Ovary (tissue), 7 donors: ENCODE measurements at regions not wholly inside any gene's neighbourhood (a gene's known extent, or its start where the extent isn't known, plus 50 kb on each side); places are given as distances from the start of the nearest gene placed in this dataset.

Experiments
- DNase-seq, 5 donors: peaks; one replicate each; pipeline ENCODE4 v3.0.0-alpha.2; 2019 to 2020
- H3K27ac ChIP-seq, 2 donors: fragments of 200-600 bp; one replicate each; pipeline versions ENCODE4 v1.5.1 to v1.8.0; 2019 to 2022
- H3K27me3 ChIP-seq: fragments of 200-600 bp; one replicate; pipeline ENCODE4 v1.8.0; 2022
- H3K36me3 ChIP-seq: fragments of 200-600 bp; sonication (generic); one replicate; pipeline ENCODE4 v1.5.1; 2019
- H3K4me1 ChIP-seq: one replicate; pipeline ENCODE4 v1.8.1; 2013; ENCODE audit warnings: mild to moderate bottlenecking, moderate library complexity; ENCODE audit not compliant: insufficient read depth
- H3K4me3 ChIP-seq: fragments of 200-600 bp; sonication (generic); one replicate; pipeline ENCODE4 v1.5.1; 2017
- H3K9me3 ChIP-seq, 2 donors: fragments of 200-600 bp in 1 of 2; sonication (generic) in 1 of 2; one replicate each; pipeline versions ENCODE4 v1.5.1 to v1.8.1; 2013 to 2019; ENCODE audit warnings: mild to moderate bottlenecking in 1 of 2, moderate library complexity in 1 of 2
- EP300 ChIP-seq: sonication (generic); formaldehyde crosslinking; IDR thresholded peaks from one replicate; pipeline ENCODE4 v1.6.1; 2017; ENCODE audit warnings: antibody characterized with exemption
- POLR2A ChIP-seq: fragments of 450-650 bp; IDR thresholded peaks from one replicate; pipeline ENCODE4 v1.6.1; 2017; ENCODE audit warnings: antibody characterized with exemption, mild to moderate bottlenecking, moderate library complexity
- WGBS, 3 donors: extraction: QIAGEN DNeasy Blood & Tissue Kit in 1 of 3; methylation state at CpG; one replicate each; pipeline versions ENCODE4 v1.1.5 to v1.1.7; 2013 to 2017; 5-methylcytosine and 5-hydroxymethylcytosine counted together
- intact Hi-C, 4 donors: fragments of 100-400 bp; cut with DNase I; formaldehyde crosslinking; loops; one replicate each; pipeline versions ENCODE4 v1.11.0 to v1.15.1; 2022 to 2023
- TF ChIP-seq, protein P1 (sequence below), 3 donors: fragments of 450-650 bp in 2 of 3; fragments of 200-600 bp in 1 of 3; IDR thresholded peaks; one replicate each; pipeline versions ENCODE4 v1.5.1 to v1.8.0; 2016 to 2022; ENCODE audit warnings: antibody characterized with exemption in 3 of 3, mild to moderate bottlenecking in 1 of 3
- donor health status: DM: no; HTN: no; CAD: no; lungs with moderate emphysema.
- donor health status: DM: no; HTN: no; CAD: no.
- donor health status: Bipolar disorder and iron deficiency.
- donor health status: DM: no; HTN: no; CAD: no.
- donor health status: DM: yes; HTN: yes; CAD: no.

DNA sequence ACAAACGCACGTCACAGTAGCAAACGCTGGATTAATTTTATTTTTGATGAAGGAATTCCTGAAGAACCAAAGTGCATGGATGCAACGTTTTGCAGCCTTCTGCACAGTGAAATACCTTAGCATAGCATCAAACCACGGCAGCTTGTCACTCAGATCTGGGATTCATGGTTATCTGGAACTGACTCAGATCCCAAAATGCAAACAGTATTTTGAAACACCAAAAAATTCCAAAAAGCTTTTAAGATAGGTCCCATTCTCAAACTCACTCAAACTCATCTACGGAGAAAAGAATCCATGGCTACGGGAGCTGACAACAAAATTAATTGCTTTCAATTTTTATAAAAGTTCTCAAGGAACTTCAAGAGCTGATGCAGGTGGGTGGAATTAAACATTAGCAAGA is 116.2 kb upstream of the SALL4 start:
- TF ChIP-seq, protein P1, sequence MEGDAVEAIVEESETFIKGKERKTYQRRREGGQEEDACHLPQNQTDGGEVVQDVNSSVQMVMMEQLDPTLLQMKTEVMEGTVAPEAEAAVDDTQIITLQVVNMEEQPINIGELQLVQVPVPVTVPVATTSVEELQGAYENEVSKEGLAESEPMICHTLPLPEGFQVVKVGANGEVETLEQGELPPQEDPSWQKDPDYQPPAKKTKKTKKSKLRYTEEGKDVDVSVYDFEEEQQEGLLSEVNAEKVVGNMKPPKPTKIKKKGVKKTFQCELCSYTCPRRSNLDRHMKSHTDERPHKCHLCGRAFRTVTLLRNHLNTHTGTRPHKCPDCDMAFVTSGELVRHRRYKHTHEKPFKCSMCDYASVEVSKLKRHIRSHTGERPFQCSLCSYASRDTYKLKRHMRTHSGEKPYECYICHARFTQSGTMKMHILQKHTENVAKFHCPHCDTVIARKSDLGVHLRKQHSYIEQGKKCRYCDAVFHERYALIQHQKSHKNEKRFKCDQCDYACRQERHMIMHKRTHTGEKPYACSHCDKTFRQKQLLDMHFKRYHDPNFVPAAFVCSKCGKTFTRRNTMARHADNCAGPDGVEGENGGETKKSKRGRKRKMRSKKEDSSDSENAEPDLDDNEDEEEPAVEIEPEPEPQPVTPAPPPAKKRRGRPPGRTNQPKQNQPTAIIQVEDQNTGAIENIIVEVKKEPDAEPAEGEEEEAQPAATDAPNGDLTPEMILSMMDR (IDR thresholded peaks at IDR 0.05) = no peak
- no peak for TF ChIP-seq EP300
- TF ChIP-seq POLR2A = no peak
- 45 to 60% (median 52%) methylated on average over 7 of the region's 7 CpGs for WGBS, 3 donors
- Histone ChIP-seq H3K4me1 (no peaks in the 10 kb centered on the region), H3K27me3 (no peaks in the 10 kb centered on the region), H3K9me3 (no peaks in the 10 kb centered on the region), H3K4me3 (no peak overlapping the region), H3K36me3 (no peaks in the 10 kb centered on the region), H3K27ac (no peak overlapping the region)
- no peak for DNase-seq
- intact Hi-C loops = no loop called here

DNA sequence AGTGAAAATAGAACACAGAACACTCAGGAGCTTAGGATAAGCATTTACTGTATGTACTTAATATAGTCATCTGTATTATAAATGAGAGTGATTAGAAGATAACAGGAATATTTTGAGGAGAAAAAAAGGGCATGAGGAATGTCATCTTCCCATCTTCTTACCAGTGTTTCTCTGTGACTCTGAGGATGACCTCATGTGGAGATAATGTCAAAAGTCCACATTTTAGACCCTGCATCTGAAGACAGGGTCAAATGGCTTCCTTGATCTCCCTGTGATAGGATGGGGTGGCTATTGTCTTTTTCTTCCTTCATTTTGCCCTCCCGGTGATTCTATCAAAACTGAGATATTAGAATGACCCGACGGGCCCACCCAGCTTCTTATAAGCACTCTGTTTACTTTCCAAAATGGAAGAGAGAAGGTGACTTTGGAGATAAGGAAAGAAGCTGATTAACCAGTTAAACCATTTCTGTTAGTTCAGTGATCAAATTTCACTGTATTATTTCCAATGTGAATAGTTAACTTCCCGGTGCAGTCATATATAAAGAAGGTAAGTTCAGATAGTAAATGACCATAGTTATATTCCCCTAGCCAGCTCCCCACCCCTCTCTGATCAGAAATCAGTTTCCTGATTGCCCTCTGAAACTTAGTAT is 115.7 kb upstream of the SALL4 start:
- H3K27ac ChIP-seq = no peak overlapping the region
- H3K36me3 ChIP-seq = no peaks in the 10 kb centered on the region
- H3K4me1 ChIP-seq = no peaks in the 10 kb centered on the region
- TF ChIP-seq POLR2A (no peak), EP300 (no peak)
- TF ChIP-seq, protein P1 (IDR thresholded peaks at IDR 0.05) = no peak
- no peaks in the 10 kb centered on the region for H3K27me3 ChIP-seq
- intact Hi-C loops = no loop called here
- no peaks in the 10 kb centered on the region for H3K9me3 ChIP-seq
- no peak for DNase-seq
- no peak overlapping the region for H3K4me3 ChIP-seq
- 48 to 66% (median 50%) methylated on average over 4 of the region's 4 CpGs for WGBS, 3 donors

DNA sequence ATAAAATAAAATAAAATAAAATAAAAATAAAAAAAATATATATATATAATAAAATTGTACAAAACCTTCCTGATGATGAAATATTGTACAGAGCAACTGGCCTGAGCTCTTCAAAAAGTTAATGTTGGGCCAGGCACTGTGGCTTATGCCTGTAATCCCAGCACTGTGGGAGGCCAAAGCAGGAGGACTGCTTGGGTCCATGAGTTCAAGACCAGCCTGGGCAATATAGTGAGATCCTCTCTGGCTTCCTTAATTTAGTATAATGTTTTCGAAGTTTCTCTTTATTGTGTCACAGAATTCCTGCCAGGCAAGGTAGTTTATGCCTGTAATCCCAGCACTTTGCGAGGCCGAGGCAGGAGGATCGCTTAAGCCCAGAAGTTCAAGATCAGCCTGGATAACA is 113.9 kb upstream of the SALL4 start:
- no peaks in the 10 kb centered on the region for H3K36me3 ChIP-seq
- TF ChIP-seq, protein P1 (IDR thresholded peaks at IDR 0.05) = no peak
- no peak for TF ChIP-seq POLR2A
- no peak for TF ChIP-seq EP300
- intact Hi-C loops = no loop called here
- no peaks in the 10 kb centered on the region for H3K9me3 ChIP-seq
- DNase-seq = no peak
- no peak overlapping the region for H3K4me3 ChIP-seq
- H3K4me1 ChIP-seq = no peaks in the 10 kb centered on the region
- no peaks in the 10 kb centered on the region for H3K27me3 ChIP-seq
- no peak overlapping the region for H3K27ac ChIP-seq
- 83 to 98% (median 95%) methylated on average over 4 of the region's 4 CpGs for WGBS, 3 donors

DNA sequence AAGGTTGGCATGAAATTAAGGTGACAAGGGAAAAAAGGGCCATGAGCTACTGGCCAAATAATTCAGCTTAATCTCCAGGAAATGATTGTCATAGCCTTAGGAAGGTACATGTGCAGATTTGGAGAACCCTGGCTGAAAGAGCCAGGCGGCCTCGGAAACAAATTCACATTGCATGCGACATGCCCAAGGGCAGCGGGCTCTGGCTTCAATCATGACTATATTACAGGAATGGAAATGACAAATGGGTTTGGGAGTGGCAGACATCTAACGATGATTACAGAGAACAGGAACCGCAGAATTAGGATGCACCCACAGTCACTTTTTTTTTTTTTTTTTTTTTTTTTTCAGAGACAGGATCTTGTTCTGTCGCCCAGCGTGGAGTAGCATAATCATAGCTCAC is 112.4 kb upstream of the SALL4 start:
- DNase-seq = no peak
- no peaks in the 10 kb centered on the region for H3K27me3 ChIP-seq
- H3K36me3 ChIP-seq = no peaks in the 10 kb centered on the region
- no peak for TF ChIP-seq POLR2A
- TF ChIP-seq EP300 = no peak
- TF ChIP-seq, protein P1 (IDR thresholded peaks at IDR 0.05) = no peak
- no peak overlapping the region for H3K4me3 ChIP-seq
- no peaks in the 10 kb centered on the region for H3K9me3 ChIP-seq
- no peak overlapping the region for H3K27ac ChIP-seq
- 87 to 89% (median 88%) methylated on average over 8 of the region's 8 CpGs for WGBS, 3 donors
- no peaks in the 10 kb centered on the region for H3K4me1 ChIP-seq
- intact Hi-C loops = no loop called here
